ENCODE measurements at regions not wholly inside any gene's neighbourhood (a gene's known extent, or its start where the extent isn't known, plus 50 kb on each side); places are given as distances from the start of the nearest gene placed in this dataset.
A peak's percentile ranks its signal among the peaks of the same experiment; 100 is the strongest.

GRCh38 chr20:17858450-17859001 is 110.1 kb downstream of the SNX5 start:
- DNase-seq (ENCODE audit: low read depth in 2 of 2): no peak

- DNase-seq (ENCODE audit: low read depth in 2 of 2): no peak
Observed at GRCh38 chr20:17857639-17858449, 110.8 kb downstream of the SNX5 start.

- DNase-seq (ENCODE audit: low read depth in 2 of 2): no peak
Observed at GRCh38 chr20:17856837-17857605, 111.6 kb downstream of the SNX5 start.

GRCh38 chr20:17856024-17856564 is 112.5 kb downstream of the SNX5 start:
- no peak for DNase-seq (ENCODE audit: low read depth in 2 of 2)

GRCh38 chr20:17854307-17854903 is 114.2 kb downstream of the SNX5 start:
- DNase-seq (ENCODE audit: low read depth in 2 of 2): no peak

- no peak for DNase-seq (ENCODE audit: low read depth in 2 of 2)
Observed at GRCh38 chr20:17852323-17852722, 116.3 kb downstream of the SNX5 start.

- DNase-seq (ENCODE audit: low read depth in 2 of 2): no peak
Observed at GRCh38 chr20:17850684-17851026, 117.9 kb downstream of the SNX5 start.

GRCh38 chr20:17849901-17850683 is 118.5 kb downstream of the SNX5 start:
- peak in 1 of 2 experiments; percentile 39 for DNase-seq (ENCODE audit: low read depth in 2 of 2)

GRCh38 chr20:17849138-17849900 is 119.3 kb downstream of the SNX5 start:
- no peak for DNase-seq (ENCODE audit: low read depth in 2 of 2)

- no peak for DNase-seq (ENCODE audit: low read depth in 2 of 2)
Observed at GRCh38 chr20:17848249-17849048, 120.1 kb downstream of the SNX5 start.

GRCh38 chr20:17845701-17846475 is 122.7 kb downstream of the SNX5 start:
- no peak for DNase-seq (ENCODE audit: low read depth in 2 of 2)

- no peak for DNase-seq (ENCODE audit: low read depth in 2 of 2)
Observed at GRCh38 chr20:17844549-17845298, 123.9 kb downstream of the SNX5 start.

GRCh38 chr20:17844133-17844429 is 124.5 kb downstream of the SNX5 start:
- DNase-seq (ENCODE audit: low read depth in 2 of 2): no peak

- peak; percentile 69 to 70 for DNase-seq (ENCODE audit: low read depth in 2 of 2)
Observed at GRCh38 chr20:17843246-17844132, 125.1 kb downstream of the SNX5 start.

- no peak for DNase-seq (ENCODE audit: low read depth in 2 of 2)
Observed at GRCh38 chr20:17841751-17842215, 126.8 kb downstream of the SNX5 start.

GRCh38 chr20:17840423-17840822 is 128.2 kb downstream of the SNX5 start:
- no peak for DNase-seq (ENCODE audit: low read depth in 2 of 2)

- DNase-seq (ENCODE audit: low read depth in 2 of 2): no peak
Observed at GRCh38 chr20:17838921-17839320, 129.7 kb downstream of the SNX5 start.

Measured in fibroblast of skin of left biceps (primary cell).